LHCN-M2 (cell line): ENCODE measurements at regions not wholly inside any gene's neighbourhood (a gene's known extent, or its start where the extent isn't known, plus 50 kb on each side); places are given as distances from the start of the nearest gene placed in this dataset.

ENCODE experiments used
- DNase-seq: peaks from one replicate; pipeline ENCODE4 v3.0.0-alpha.2; 2012; ENCODE audit warnings: low read depth

DNA sequence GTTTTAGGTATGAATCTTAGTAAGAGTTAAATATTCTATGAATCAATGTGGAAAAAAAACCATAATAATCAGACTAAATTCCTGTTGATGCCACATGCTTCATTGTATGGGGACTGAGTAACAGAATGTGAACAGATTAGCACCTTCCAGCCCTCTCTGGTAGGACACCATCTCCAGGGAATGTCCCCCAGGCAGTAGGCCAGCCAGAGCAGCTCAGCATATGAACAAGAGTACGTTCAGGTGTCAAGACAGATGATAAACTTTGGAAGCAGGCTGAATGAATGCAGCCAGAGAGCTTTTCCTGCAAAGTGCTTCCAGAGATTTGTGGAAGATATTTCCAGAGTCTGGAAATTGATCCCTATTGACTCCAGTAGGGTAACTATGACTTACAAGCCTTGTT is 204.4 kb downstream of the RPS29 start:
- DNase-seq: no peak

DNA sequence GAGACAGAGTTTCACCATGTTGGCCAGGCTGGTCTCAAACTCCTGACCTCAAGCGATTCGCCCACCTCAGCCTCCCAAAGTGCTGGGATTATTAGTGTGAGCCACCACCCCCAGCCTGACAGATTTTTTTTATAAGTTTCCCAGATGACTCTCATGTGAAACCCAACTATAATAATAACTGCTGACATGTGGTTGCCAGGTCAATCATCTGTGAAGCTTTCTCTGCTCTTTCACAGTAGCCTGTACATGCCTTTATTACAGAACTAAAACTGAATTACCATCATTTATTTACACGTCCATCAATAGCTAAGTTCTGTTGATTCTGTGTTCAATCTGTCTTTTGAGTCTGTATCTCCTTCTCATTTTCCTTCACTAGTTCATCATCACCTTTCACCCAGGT is 218.5 kb downstream of the RPS29 start:
- DNase-seq: no peak

DNA sequence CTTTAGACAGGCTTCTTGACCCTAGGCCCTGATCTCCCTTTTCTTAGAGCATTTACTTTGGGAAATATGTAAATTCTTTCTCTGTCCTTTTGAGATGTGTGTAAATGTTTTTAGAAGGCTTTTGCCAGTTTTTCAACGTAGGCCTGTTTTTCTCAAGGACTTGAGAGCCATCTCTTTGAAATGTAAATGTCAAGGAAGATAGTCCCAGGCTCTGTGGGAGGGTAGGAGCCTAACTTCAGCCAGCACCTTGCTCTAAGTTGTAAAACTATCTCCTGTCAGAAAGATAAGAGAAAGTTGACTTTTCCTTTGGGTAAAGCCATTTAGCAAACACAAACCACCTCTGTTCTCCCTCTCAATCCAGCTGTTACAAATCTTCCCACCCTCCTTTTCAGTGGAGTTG is 219.8 kb downstream of the RPS29 start:
- DNase-seq: no peak

DNA sequence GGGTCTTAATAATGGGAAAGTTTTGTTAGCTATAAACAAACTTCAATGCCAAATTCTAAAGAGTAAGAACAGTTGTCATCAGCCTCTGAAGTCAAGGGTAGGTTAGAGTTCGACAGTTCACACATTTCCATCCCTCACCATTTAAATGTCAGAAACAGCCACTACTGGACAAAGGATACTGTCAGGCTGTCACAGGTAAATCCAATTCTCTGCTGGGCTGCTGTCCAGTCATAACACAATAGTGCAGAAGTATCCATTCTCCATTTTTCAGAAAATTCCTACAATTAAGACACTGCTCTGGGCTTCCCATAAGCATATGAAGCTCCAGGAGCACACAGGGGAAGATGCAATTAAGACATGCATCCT is 221.4 kb downstream of the RPS29 start:
- no peak for DNase-seq

DNA sequence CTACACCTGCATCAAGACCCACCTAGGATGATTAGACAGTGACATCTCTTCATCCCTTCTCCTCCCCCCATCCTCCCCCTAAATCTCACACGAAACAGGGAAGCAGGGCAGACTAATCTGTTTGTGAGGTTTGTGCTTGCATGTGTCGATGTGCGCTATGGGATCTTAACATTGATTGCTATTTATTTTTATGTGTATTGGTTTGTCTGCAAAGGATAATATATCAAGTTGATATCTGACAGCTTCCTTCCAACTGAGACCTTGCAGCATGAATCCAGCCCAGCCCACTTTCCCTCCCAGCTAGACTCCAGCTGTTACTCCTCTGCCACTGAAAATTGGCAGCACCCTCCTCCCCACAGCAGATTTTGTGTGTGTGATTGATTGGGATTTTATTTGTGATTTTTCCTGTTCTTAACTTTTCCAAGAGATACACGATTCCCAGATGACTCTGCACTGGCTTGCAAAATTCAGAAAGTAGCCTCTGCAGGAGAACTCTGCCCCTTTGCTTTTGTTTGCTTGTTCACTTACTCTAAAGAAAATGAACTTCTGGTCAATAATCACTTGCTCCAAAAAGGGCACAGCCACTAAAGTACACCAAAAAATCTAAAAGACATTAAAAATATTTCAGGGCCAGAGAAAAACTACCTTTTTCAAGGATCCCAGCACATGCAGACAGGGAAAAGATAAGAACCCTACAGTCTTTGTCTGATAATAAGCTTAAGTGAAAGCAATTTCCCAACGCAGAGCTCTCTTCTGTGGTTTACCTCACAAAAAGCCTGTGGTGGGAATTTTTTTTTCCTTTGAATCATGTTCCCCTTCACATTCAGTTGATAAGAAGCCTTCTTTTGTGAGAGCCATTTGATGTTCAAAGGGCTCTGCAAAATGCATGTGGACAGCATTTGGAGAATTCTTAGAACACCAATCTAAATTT is 222.1 kb downstream of the RPS29 start:
- DNase-seq: no peak

DNA sequence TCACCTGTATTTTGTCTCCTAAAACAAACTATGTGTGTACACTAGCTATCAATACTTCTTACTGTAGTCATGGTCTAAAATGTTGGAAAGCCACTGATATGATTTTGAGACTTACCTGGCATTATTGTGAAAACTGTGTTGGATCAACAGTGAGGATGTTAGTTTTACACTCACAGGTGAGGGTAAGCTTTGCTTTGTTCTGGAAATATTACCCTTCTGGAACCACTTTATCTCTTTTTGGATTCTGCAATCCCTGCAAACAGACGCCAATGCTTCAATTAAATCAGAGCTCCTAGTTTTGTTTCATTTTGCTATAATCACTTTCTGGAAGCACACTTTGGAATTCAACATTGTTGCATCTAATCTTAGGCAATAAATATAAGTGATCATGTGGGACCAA is 223.3 kb downstream of the RPS29 start:
- no peak for DNase-seq

DNA sequence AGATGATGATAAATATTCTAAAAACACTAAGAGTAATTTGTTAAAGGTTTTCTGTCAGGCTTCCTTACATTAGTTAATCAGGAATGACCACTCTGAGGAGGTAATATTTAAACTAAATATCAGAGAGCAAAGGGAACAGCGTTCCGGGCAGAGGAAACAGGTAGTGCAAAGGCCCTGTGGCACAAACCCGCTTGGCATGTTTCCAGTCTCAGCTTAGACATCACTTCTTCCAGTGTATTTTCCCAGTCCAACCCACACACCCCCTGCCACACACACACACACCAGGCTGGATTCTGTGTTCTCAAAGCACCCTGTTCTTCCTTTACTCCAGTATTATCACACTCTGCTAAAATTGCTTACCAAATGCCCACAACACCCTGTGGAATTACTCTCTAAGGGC is 247.1 kb downstream of the RPS29 start:
- DNase-seq: no peak

DNA sequence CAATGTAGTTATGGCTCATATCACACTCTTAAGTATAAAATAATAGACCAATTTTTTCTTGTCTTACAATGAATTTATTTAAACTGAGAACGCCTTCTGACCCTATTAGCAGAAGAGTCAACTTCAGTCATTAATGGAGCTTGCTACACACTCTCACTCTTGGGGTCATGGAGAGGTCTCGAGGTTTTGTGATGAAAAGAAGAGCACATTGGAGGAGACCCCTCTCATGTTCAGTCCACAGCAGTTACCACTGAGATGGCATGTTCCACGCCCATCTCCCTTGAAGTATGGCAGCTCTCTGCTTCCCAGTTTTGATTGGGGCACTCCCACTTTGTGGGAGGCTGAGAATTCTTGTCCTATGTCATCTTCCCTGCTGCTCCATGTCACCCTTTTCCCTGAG is 266.4 kb downstream of the RPS29 start:
- DNase-seq: no peak

DNA sequence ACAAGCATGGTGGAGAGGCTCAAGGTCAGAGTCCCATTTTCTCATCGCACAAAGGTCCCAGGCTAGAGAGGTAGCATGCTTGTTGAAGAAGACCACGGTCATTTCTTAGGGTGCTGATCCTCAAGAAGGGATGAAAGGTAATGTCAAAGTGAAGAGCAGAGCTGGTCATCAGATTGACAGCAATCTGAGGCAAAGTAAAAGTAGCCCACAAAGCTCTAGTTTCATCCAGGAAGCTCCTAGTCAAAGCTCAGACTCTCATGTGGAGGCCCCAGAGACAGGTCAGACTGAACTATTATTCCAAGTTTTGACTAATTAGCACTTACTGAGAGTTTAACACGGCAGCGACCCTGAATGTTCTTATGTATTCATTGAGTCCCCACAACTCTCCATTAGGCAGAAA is 270.6 kb downstream of the RPS29 start:
- no peak for DNase-seq

DNA sequence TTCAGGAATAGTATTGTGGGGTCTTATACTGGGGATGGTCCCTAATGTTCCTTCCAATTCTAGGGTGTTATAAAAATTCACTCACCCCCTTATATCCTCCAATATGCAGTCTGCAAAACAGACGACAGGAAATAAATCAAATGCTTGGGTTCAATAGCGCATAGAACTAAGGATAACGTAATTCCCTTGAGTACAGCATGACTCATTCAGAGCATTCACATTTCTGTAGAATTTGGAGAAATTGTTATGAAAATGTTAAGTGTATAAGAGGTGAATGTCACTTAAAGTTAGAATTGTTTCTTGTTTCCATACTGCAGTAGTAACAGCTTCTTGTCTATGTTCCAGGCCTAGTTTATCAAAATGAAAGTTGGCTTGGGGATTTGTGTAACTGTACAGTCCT is 271.4 kb downstream of the RPS29 start:
- peak; percentile 1 for DNase-seq

DNA sequence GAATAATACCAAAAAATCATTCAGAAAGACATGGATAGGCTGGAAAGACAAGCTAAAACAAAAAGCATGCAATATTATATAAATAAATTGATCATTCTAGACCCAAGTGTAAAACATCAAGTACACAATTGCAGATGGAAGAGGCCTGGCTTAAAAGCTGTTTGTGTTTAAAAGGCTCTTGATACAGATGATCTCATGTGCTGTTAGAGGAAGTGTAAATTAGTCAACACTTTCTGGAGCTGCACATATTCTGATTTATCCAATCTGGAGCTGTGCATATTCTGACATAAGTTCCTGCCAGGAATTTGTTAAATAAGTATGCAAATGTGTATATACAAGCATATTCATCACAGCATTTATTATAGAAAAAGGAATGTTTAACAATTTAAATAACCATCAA is 273.1 kb downstream of the RPS29 start:
- no peak for DNase-seq

DNA sequence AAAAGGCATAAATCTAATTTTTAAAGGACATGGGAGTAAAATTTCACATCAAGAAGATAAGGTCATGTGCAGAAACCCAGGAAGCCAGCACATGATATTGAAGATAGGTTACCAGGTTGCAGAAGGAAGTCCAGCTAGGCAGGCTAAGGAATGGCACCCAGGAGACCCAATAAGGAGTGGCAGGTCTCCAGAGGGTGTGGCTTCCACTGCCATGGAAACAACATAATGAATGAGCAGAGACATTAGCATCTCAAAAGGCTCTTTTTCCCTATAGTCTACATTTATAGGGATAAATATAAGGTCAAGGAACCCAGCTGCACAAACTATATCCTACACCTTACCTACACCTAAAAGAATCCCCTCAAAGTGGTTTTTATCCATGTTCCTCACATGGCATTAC is 275.9 kb downstream of the RPS29 start:
- DNase-seq: no peak

DNA sequence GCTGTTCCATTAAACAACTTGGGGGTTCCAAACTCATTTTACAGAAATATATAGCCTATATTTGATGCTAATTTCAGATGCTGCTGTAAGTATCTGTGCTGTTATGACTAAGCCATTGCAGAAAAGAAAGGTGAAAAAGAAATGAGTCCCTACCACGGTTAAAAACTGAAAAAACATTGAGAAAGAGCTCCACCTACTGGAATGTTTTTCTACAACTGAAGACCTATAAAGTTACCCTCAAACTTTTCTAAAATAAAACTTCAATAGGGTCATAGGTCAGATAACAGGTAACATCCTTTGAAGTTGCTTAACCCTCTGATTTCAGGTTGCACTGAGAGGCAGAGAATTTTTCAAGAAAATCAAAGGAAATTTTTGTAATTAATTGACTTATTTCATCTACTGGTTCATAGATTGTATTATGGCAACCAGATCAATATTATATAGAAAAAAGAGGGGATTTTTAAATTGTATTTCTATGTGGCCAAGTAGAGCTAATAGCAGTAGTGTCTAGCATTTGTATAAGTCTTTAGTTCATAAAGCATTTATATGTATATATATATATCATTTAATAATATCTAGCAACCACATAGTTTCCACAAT is 279.9 kb downstream of the RPS29 start:
- peak; percentile 3 for DNase-seq

DNA sequence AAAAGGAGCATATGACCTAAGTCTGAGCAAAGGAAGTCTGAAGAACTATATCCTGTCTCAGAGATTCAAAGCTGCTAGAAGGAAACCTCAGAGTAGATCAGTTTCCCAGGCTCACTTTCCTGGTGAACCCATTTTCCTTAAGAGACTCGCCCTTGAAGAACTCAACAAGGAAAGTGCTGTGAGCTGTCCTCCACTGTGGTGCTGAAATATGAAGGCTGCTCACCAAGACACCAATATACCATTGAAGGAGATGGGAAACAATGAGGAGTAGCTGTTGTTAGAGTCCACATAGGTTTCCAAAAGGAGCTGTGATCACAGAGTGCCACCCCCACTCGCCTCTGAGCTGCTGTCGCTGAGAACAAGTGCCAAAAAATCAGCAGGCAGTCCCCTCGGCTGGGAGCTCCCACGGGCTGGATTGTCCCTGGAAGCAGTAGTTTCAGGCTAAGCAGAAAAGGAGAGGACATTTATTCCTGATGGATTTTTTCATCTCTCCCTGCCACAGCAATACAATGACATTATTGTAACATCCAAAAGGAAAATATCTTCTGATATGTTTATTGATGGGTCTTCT is 282.1 kb downstream of the RPS29 start:
- DNase-seq: peak; percentile 2

DNA sequence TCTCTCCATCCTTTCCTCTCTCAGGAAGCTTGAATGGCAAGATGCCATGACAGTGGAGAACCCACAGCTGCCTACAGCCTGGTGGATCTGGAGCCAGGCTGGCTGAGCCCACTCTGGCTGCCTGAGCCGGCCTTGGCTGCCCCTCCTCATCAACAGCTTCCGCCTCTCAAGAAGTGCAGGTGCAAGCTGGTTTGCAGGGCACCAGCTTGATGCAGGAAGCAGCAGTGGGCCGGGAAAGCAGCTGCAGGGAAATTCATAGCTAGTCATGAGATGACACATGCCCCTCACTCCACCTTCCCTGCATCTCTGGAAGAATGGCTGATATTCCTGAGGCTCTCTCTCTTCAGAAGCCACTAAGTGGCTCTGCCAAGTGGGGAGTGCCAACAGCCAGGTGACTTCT is 289.1 kb downstream of the RPS29 start:
- no peak for DNase-seq

DNA sequence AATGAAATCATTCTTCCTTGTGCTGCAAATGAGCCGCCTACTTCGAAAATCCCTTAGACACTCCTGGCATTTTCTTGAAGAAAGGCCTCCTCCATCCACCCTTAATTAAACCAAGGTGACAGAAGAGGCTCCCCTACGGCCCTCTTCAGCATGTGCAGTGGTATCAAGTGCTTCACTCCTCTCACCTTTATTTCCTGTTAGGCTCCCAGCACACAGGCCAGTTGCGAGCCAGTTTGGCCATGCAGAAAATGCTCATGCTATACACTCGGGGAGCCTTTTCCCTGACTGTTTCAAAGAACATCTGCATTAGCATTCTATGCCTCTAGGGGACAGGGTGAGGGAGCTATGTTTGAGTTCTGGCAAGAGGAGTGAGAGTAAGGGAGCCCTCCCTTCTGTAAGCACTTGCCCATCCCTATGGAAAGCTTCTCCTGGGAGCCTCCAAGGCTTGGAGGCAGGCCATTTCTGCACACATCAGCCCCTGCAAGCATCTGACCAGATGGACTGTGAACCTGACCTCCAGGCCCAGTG is 291.5 kb downstream of the RPS29 start:
- DNase-seq: no peak

DNA sequence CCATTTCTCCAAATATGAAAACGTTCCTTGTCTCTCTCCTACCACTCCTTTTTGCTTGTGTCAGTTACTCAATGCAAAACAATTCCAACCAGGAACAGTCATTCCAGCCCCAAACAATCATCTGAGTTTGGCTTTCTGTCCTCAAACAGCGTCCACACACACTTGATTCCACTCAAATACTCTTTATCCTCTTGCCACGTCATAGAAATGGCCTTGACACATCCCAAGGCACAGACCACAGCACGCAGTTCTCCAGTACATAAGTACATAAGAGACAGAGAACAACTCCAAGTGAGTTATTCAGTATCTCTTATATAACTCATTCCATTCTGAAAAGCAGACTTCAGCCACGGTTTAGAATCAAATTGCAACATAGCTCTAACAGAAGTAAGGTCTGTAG is 299.2 kb downstream of the RPS29 start:
- no peak for DNase-seq

DNA sequence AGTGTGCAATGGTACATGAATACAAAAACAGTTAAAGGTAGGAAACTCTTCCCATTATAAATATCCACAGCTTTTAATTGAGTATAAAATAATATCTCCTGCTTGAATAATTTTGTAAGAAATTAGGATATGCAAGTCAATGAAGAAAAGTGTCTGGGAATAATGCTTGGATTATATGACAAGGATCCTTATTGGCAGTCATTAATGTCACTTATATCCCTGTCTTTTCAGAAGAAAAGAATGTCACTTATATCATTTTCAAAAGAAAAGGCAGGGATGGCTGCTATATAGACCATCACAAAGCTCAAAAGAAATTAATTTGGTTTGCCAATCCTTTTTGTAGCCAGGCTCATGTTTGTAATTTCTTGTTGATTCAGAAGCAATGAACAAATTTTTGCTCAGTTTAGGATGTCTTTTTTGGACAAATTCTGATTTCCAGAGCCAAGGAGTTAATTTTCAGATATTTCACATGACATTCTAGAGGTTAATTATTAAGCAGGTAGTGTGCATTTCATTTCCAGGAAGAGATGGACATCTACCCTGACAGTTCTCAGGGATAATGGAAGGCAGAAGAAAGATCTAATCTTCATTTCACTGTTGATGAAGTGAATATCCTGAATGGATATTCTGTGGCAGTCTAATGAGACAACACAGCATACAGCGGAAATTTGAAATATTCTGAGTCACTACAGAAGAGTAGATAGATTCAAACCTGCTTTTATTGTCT is 299.8 kb downstream of the RPS29 start:
- DNase-seq: no peak

DNA sequence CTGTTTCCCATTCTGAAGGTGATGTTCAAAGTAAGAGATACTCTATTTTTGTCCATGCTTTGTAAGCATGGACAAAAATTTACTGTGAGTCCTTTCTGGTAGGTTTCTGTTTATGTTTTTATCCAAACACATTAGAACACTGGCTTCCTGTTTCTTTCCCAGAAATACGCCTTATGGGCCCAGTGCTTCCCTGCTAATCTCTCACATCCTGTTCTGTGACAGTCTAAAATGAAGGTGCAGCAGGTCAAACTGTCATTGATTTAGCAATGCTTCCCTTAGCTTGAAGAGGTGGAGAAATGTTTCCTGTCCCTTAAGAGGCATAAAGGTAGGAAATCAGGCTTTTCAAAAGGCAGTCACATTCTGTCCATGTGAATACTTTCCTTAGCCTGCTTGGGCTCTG is 305.6 kb downstream of the RPS29 start:
- DNase-seq: no peak

DNA sequence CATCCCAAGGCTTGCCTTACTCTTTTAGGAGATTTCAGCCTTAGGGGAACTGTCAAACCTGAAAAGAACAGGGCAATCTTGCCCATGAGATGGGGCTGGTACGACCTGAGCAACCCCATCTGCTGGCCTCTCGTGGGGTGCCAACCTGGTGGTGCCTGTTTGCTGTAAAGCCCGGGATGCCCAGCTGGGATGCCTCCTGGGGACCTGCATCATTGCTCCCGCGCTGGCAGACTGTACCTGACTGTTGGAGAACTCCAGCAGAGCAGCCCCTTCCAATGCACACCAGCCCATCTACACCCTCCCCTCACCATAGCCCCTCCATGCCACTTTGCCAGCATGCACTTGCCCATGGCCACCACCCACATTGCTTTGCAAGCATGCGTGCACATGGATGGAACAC is 335.7 kb downstream of the RPS29 start:
- no peak for DNase-seq

DNA sequence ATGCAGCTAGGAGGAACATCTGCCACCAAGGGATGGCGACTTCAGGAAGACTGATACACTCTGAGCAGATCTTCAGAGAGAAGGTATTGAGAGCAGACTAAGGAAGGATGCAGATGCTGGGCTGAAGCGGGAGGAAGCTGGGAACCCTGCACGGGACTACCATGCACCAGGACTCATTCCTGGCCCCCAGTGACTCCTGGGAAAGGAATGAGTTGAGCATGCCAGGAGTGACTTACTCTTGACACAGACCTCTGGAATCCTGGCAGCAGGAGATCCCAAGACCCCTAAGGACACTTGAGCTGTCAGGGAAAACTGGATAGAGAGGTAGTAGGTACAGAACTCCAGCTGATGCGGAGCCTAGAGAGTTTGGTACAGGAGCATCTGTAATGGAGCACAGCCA is 336.1 kb downstream of the RPS29 start:
- no peak for DNase-seq

DNA sequence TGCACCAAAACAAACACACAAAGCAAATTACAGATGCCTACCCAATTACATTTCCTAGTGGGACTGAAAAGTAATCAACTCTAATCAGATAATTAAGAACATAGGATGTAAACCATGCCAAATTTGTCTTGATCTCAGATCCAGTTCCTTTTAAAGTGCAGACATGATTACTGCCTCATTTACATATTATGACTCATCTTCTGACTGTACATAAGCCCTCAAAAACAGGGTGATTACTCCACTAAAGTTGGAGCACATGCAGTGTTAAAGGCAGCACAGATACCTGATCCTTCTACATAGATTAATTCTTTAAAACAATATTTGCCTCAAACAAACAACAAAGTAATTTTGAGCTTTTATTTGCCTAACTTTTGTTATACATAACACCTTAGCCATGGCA is 337.2 kb downstream of the RPS29 start:
- no peak for DNase-seq
